Mesenteric fat pad (tissue), 1 donor: ENCODE measurements at regions not wholly inside any gene's neighbourhood (a gene's known extent, or its start where the extent isn't known, plus 50 kb on each side); places are given as distances from the start of the nearest gene placed in this dataset.

ENCODE experiments used
- DNase-seq: peaks from one replicate; pipeline ENCODE4 v3.0.0-alpha.2; 2020; ENCODE audit warnings: low spot score
- donor health status: DM: yes; HTN: yes; CAD: no.

DNA sequence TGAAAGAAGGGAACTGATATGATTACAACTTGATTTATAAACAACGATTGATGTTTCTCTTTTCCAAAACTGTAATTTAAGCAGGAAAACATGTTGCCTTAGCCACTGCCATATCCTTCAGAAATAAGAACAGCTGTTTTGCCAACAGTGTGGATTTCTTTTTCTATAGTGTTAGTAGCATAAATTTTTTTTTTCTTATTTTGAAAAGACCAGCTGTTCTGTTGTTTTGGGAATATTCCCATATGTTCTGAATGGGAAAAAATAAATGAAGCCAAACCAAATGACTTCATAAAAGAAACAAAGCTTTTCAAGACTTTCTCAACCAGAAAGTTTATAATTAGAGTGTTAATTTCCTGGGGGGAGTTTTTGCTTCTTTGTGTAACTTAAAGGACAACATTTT is 83.9 kb upstream of the ARHGAP24 start:
- no peak for DNase-seq

GRCh38 chr4:85391589-85392410 is 83.2 kb upstream of the ARHGAP24 start:
- no peak for DNase-seq

DNA sequence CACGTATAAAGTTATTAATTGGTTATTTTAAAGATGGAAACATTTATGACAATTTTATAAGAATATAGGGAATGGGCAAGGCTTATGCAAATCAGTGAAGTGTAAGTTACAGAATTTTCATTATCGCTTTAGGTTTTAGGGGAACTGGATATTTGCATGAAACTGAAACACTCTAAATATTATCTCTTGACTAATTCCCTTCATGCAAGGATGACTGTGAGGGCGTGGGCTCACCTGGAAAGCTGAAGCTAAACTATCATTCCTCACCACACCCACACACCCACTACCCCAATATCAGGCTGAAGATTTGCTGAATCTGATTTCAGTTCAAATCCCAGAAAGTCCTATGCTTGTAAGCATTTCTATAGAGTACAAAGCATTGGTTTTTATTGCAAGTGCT is 81.7 kb upstream of the ARHGAP24 start:
- no peak for DNase-seq

GRCh38 chr4:85398276-85398675 is 76.7 kb upstream of the ARHGAP24 start:
- DNase-seq: no peak

- no peak for DNase-seq
These were observed 75.7 kb upstream of the ARHGAP24 start for GRCh38 chr4:85399270-85399669.

GRCh38 chr4:85402371-85402770 is 72.6 kb upstream of the ARHGAP24 start:
- DNase-seq: no peak

- DNase-seq: no peak
These were observed 68.8 kb upstream of the ARHGAP24 start for GRCh38 chr4:85406185-85406584.

- no peak for DNase-seq
These were observed 67.4 kb upstream of the ARHGAP24 start for GRCh38 chr4:85407546-85407945.

DNA sequence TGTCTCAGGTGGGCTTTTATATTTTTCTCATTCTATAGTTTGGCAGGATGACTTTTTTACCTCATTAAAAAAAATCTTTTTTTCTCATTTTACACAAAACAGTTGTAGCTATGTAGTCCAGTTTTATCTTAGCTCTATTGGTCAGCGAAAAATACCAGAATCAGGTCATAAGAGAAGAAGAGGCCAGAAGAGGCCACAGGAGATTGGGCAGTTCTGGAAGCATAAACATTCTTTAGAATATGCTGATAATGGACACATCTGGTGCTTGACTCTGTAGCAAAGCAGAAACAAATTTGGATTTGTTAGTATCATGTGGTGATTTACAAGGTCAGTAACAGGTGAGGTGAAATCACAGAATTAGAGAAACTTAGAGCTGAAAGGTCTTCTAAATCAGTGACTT is 66.6 kb upstream of the ARHGAP24 start:
- DNase-seq: no peak

DNA sequence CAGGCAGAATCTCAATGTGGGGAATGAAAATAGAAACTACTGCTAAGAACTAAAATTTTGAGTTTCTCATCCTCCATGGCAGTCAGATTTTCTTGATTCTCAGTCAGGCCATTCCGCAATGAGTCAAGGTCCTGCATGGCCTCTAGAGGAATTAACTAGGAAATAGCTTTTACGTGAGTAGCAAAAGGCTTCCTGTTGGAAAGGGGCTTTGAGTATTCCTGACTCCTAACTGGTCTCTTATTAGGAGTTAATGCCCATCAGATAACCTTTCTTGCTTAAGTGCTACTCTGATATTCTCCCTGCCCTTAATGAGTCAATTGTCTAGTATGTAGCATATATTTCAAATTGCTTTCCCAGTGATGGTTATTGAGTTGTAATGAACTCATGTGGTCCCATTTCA is 65.7 kb upstream of the ARHGAP24 start:
- no peak for DNase-seq

- DNase-seq: no peak
These were observed 63.6 kb upstream of the ARHGAP24 start for GRCh38 chr4:85411386-85411785.

DNA sequence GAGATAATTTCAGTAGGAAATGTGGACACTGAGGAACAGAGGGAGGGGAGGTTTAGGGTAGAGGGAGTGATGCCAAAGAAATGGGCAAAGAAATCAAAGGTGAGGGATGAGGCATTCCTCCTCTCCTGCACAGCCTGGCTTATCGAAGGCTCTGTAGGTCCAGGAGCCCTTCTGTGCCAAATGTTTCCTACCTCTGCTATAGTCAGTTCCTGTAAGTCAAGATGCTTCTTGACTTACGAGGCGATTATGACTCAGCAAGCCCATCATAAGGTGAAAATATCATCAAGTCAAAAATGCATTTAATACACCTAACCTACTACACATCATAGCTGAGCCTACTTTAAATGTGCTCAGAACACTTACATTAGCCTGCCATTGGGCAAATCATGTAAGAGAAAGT is 60.0 kb upstream of the ARHGAP24 start:
- DNase-seq: no peak

DNA sequence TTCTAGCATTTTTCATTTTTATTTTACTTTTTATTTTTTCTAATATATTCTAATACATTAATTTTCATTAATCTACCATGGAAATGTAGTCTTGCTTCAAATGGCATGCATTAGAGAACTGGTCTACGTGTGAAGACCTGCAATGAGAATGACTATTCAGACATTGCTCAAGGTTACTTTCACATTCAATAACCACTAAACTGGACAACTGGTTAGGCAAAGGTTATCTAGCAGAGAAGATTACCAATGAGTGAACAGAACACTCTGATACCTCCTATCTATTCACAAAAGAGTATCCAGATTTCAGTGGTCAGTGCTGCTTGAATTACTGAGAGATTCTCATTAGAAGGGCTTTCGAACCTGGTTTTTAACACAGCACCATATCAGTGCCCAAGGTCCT is 58.9 kb upstream of the ARHGAP24 start:
- DNase-seq: no peak

GRCh38 chr4:85419103-85419502 is 55.8 kb upstream of the ARHGAP24 start:
- DNase-seq: no peak

GRCh38 chr4:85420831-85421230 is 54.1 kb upstream of the ARHGAP24 start:
- no peak for DNase-seq

- no peak for DNase-seq
These were observed 51.5 kb upstream of the ARHGAP24 start for GRCh38 chr4:85423431-85423830.
